NCI-H2107 treated with DMSO at 0.1 percent for 48 hours (cell line): ENCODE measurements at regions not wholly inside any gene's neighbourhood (a gene's known extent, or its start where the extent isn't known, plus 50 kb on each side); places are given as distances from the start of the nearest gene placed in this dataset.
"Not testable (repeated sequence)": the region's sequence is repeated elsewhere in the genome, so short reads cannot be mapped to it uniquely, and the experiment has no call there.

Source experiments
- DNase-seq: peaks from one replicate; lab custom pipeline; 2025; ENCODE audit not compliant: unreplicated experiment; lab: John Stamatoyannopoulos, UW

DNA sequence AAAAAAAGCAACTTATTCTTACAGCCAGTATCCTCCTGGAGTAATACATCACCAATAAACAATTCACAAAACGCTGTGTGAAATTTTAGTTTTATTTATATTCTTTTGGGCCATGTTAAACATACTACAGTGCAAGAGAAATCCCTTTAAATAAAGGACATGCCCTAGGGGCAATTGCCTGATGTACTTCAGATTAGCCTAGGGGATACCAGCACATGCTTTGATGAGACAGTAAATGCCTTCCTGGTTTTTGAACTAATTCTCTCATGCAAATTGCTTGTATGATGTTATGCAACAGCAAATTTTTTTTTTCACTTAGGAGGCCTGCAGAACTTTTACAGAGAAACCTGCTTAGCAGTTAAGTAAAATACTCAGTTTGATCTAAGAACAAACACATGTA is 711.9 kb upstream of the FRG1 start:
- DNase-seq = no peak

DNA sequence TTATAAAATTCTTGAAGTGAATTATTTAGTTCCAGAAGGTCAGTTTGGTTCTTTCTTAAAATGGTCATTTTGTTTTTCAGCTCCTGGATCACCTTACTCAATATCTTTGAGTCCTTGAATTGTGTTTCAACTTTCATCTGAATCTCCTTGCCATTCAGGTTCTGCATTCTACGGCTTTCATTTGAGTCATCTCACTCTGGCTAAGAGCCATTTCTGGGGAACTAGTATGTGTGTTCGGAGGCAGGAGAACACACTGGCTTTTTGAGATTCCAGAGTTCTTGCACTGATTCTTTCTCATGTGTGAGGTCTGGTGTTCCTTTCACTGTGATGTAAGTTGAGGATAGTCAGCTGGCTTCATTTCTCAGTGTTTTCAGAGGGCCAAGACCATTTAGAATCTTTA is 708.4 kb upstream of the FRG1 start:
- DNase-seq = no peak

DNA sequence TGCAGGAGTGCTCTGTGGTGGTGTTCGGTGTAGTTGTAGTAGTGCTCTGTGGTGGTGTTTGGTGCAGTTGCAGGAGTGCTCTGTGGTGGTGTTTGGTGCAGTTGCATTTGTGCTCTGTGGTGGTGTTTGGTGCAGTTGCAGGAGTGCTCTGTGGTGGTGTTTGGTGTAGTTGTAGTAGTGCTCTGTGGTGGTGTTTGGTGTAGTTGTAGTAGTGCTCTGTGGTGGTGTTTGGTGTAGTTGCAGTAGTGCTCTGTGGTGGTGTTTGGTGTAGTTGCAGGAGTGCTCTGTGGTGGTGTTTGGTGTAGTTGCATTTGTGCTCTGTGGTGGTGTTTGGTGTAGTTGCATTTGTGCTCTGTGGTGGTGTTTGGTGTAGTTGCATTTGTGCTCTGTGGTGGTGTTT is 706.9 kb upstream of the FRG1 start:
- not testable (repeated sequence) for DNase-seq

DNA sequence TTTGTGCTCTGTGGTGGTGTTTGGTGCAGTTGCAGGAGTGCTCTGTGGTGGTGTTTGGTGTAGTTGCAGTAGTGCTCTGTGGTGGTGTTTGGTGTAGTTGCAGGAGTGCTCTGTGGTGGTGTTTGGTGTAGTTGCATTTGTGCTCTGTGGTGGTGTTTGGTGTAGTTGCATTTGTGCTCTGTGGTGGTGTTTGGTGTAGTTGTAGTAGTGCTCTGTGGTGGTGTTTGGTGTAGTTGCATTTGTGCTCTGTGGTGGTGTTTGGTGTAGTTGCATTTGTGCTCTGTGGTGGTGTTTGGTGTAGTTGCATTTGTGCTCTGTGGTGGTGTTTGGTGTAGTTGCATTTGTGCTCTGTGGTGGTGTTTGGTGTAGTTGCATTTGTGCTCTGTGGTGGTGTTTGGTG is 705.7 kb upstream of the FRG1 start:
- DNase-seq = not testable (repeated sequence)

DNA sequence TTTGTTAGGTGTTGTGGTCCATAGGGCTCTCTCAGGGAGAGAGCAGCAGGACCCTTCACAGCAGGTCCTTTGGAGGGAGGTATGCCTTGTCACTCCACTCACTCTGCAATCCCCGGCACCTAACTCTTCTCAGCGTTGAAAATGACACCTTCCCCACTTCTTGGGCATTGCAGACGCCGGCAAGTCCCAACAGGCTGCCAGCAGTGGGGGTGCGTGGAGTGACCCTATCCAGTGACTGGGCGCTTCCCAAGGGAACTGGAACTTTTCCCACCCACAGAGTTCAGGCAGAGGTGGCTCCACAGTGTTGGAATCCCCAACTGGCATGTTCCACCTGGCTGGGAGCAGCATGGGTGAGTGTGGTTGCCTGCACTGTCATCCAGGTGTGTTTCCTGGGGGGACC is 705.1 kb upstream of the FRG1 start:
- DNase-seq = no peak

DNA sequence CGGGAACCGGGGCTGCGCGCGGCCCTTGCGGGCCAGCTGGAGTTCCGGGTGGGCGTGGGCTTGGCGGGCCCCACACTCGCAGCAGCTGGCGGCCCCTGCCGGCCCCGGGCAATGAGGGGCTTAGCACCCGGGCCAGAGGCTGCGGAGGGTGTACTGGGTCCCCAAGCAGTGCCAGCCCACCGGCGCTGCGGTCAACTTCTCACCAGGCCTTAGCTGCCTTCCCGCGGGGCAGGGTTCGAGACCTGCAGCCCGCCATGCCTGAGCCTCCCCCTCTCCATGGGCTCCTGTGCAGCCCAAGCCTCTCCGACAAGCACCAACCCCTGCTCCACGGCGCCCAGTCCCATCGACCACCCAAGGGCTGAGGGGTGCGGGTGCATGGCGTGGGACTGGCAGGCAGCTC is 704.4 kb upstream of the FRG1 start:
- DNase-seq = not testable (repeated sequence)

DNA sequence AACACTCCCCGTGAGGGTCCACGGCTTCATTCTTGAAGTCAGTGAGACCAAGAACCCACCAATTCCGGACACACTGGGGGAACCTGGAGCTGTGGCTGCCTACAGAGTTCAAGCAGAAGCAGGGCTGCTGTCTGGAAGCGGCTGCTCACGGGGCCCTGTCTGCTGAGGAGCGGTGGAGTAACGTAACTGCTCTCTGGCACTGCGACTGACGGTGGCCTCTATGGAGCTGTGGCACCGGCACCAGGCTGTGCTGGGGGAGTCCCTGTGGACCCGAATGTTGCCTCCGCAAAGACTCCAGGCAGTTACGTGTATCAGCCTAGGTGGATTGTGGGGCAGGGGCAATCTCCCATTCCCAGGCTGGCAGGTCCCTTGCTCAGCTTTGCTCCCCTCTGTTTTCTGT is 703.3 kb upstream of the FRG1 start:
- DNase-seq = no peak

DNA sequence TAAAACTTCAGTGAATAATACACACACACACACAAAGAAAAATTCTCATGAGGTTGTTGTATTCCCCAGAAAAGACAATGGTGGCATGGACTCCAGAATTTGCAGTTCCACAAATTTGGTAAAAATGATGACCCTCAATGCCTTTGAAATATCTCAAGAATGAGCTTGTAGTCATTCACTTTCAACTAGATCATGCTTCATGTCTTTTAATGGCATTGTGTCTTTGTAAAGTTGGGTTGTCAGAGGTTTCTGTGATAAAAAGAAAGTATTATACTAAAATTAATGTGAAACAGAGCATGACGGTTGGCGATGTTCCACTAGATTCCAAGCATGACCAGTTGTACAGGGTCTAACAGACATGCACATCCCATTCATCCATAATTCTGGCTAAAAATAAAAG is 685.0 kb upstream of the FRG1 start:
- no peak for DNase-seq

DNA sequence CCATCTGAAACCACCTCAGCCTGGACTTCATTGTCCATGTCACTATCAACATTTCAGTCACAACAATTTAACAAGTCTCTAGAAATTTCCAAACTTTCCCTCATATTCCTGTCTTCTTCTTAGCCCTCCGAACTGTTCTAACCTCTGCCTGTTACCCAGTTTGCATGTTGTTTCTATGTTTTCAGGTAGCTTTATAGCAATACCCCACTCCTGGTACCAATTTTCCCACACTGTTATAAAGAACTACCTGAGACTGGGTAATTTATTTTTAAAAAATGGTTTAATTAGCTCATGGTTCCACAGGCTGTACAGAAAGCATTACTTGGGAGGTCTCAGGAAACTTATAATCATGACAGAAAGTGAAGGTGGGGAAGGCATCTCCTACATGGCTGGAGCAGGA is 679.2 kb upstream of the FRG1 start:
- DNase-seq = no peak

DNA sequence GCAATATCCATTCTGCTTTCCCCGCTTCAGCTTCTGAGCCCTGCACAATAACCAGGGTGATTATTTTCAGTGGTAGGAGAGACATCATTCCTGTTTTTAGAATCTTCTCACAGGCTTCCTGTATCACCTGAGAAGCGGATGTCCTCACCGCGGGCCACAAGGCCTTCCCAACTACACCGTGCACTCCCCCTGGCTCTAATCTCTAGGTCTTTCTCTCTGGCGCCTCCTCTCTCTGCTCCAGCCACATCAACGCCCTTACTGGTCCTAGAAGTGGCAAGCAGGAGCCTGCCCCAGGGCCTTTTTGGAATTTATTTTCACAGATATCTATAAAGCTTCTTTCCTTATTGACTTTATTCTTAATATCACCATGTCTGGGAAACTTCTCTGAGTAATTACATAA is 675.2 kb upstream of the FRG1 start:
- DNase-seq = no peak

DNA sequence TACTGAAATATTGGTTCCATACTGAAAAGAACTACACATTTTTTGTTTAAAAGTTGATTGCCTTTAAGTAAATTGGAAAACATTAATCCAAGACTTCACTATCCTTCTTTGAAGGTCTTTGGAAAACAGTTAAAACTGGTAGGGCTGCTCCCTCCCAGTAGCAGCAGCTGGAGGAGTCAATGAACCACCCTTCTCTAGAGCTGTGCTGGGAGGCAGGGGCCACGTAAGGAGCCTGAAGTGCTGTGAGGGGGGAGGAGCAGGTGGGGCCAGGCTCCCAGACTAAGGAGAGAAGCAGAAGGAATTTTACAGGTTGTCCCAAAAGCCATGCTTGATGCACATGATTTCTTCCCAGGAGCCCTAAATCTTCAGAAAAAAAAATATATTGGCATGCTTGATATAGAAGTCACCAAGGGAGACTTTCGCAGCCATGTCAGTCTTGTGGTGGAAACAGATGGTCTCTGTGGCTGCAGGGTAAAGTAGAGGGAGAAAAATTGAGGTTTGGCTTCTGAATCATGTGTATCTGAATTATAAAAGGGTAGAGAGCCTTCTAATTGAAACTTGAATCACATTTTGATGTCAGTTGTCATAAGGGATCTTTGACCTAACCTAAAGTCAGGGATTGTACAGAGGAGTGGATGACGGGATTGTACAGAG is 673.2 kb upstream of the FRG1 start:
- DNase-seq = no peak

DNA sequence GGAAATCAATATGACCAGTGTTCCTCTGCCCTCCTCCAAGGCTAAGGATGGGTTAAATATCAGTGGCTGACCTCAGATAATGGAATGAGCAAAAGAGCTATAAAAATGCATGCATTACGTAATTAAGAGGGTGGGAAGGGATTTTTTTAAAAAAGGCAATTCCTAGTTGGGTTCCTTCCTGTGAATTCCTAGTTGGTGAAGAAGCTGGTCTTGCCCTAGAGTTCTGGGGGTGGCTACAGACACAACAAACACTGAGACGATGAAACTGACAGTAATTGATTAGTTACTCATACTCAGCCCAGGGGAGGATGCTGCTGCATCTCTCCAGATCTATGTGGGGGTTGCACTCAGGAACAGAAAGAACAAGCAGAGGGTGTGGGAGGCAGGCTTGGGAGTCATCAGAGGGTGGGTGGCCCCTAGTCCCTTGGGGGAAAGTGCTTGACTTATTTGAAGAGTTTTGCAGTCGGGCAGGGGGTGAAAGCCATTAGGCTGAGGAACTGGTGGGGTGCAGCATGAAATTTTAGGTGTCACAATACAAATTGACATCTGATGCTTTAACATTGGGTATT is 662.0 kb upstream of the FRG1 start:
- no peak for DNase-seq

DNA sequence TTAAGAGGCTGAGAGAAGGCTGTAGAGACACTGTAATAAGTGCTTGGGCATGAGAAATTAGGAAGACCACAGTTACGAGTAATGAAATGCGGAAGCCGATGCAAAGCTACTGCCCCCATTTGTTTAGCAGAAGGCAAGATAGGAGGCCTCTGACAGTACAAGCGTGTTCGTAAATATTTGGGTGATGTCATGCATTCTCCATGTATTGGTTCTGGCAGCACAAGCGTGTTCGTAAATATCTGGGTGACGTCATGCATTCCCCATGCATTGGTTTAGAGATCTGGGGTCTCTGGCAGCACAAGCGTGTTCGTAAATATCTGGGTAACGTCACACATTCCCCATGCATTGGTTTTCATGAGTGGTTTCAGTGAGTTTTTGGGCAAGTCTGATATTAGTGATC is 661.5 kb upstream of the FRG1 start:
- no peak for DNase-seq

DNA sequence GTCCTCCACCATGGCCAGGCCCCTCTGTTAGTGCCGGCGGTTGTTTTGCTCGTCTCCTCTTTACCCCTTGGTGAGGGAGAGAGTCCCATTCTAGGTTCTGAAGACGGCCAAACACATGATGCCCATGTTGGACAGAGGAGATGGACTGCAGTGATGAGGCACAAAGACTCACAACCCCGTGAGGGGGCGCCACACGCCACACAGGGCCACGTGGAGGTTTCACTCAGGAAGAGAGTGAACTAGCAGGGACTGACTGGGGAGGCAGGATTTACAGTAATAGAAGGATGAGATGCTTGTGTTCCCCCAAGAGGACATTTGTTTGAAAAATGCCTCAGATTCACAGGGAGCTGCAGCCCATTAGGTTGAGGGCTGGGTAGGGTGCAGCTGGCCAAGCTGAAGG is 655.3 kb upstream of the FRG1 start:
- DNase-seq = no peak

DNA sequence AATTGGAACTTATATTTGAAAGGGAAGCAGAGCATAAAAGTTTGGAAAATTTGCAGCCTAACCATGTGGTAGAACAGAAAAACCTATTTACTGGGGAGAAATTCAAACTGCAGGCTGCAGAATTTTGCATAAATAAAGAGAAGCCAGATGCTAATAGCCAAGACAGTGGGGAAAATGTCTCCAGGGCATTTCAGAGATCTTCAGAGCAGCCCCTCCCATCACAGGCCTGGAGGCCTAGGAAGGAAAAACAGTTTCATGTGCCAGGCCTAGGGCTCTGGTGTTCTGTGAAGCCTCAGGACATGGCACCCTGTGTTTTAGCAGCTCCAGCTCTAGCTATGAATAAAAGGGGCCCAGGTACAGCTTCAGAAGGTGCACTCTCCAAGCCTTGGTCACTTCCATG is 648.7 kb upstream of the FRG1 start:
- DNase-seq = no peak

DNA sequence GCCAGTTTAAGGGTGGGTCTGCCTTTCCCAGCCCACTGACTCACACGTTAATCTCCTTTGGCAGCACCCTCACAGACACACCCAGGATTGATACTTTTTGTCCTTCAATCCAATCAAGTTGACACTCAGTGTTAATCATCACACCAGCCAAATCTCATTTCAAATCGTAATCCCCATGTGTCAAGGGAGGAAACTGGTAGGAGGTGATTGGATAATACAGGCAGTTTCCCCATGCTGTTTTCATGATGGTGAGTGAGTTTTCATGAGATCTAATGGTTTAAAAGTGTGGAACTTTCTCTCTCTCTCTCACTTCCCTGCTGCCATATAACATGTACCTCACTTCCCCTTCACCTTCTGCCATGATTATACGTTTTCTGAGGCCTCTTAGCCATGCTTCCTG is 647.2 kb upstream of the FRG1 start:
- no peak for DNase-seq

DNA sequence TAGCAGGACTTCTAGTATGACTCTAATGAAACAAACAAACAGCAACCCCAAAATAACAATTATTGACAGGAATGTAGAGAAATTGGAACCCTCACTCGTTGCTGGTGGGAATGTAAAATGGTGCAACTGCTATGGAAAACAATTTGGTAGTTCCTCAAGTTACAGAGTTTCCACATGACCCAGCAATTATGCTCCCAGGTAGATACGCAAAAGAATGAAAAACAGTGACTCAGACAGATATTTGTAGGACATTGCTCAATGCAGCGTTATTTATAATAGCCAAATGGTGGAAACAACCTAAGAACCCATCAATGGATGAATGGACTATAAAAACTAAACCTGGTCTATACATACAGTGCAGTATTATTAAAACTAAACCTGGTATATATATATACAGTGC is 646.1 kb upstream of the FRG1 start:
- DNase-seq = no peak

DNA sequence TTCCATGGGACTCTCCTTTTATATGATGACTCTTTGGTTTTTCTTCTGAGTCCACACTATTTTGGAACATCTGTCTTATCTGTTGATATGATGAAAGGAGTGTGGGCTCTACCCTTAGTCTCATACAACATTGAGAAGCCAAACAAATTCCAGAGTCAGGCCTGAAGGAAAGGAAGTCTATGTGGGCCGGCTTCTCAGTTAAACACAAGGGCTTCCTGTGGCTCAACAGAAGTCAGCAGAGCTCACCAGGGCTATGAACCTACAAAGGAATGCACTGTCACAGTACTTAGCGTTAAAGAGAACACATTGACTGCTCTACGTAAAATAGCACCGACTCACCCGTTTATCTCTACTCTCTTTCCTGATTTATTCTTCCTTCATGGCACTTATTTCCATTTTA is 641.0 kb upstream of the FRG1 start:
- DNase-seq = no peak

DNA sequence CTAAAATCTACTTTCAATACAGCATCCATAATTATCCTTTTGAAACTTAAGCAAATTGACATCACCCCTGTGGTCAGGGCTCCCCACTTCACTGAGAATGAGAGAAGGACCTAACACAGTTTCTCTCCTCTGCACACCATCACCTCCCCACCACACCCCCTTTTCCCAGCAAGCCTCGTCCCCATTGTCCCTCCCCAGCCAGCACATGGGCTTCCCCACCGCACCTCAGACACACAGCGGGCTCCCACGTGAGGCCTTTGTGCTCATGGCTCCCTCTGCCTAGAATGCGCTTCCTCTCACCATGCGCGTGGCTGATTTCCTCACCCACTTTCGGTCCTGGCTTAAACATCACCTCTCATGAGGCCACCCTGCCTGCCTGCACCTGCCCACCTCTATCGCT is 639.0 kb upstream of the FRG1 start:
- no peak for DNase-seq

DNA sequence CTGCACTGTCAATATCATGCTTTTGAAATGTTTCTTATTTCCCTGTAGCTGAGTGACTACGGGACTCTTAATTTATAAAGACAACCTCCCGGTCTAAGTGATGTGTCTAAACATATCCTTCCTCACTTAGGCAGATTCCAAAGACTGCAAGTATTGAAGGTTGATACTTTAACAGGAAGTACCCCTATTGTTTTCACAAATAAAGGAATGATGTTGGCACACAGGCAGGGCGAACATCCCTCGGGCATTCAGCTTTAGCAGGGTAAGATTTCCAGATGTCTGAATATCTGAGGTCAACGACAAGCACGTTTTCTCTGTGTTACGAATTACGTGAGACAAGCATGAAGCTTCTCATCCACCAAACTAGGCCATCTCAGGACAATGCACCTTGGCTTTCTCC is 638.0 kb upstream of the FRG1 start:
- DNase-seq = no peak

DNA sequence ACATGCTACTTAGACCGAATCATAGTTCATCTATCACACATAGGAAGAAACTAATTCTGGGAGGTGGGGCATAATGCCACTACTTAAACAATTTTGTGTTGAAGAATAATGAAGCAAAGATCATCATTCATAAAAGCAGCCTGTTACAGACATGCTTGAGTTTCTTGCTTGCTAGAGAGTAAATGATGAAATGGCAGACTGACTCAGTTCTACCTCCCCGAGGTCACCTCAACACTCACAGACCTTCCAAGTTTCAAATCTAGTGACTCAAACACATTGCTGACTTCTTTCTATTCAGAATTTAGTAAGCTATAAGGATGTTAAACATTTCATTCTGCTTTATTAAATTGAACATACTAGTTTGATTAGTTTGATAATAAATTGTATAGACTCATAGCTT is 636.5 kb upstream of the FRG1 start:
- no peak for DNase-seq

DNA sequence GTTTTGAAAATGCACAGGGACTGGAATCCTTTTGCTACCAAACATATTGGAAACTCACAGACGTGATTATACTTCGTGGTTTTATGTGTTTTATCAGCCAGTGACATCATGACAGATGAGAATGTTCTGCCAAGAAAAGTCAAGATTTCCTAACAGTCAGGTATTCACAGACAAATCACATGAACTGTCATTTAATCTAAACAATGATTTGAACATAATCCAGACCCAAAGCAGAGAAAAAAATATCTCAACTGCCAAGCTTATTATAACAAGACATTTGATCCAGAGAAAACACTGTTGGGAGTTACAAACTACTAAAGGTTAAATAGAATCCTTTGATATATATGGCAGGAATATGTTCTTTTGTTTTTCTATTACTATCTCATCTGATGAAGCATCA is 635.9 kb upstream of the FRG1 start:
- DNase-seq = no peak

DNA sequence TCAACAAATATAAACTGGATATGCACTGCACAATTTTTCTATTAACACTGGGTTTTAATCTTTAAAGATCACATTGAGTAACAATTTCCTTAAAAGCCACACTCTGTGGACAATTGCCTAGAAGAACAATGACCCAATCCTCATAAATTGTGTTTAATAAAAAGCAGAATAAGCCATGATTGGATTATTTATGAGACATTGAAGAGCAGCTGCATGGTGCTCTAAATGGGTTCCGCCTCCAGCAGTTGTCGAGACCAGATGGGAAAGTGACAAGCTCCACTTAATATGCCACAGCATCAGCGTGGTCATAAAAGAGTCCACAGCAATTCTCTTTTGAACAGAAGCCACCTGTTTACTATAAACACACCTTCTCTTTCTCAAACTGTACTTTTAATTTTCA is 635.2 kb upstream of the FRG1 start:
- no peak for DNase-seq
